GM18519 (cell line): ENCODE measurements at regions not wholly inside any gene's neighbourhood (a gene's known extent, or its start where the extent isn't known, plus 50 kb on each side); places are given as distances from the start of the nearest gene placed in this dataset.

Source experiments
- ATAC-seq: cut with Tn5 transposase; IDR thresholded peaks from one replicate; pipeline ENCODE4 v1.9.1; 2021; ENCODE audit warnings: mild to moderate bottlenecking, moderate library complexity; ENCODE audit not compliant: unreplicated experiment, low FRiP score

GRCh38 chr20:52747845-52748284 lies 224.3 kb upstream of the TSHZ2 start:
- ATAC-seq: no peak

- ATAC-seq: no peak
These were observed 225.4 kb upstream of the TSHZ2 start for GRCh38 chr20:52746770-52747169.

GRCh38 chr20:52746190-52746589 lies 226.0 kb upstream of the TSHZ2 start:
- no peak for ATAC-seq

GRCh38 chr20:52744441-52744840 lies 227.7 kb upstream of the TSHZ2 start:
- ATAC-seq: no peak

- ATAC-seq: no peak
These were observed 234.1 kb upstream of the TSHZ2 start for GRCh38 chr20:52738081-52738480.

GRCh38 chr20:52736507-52736906 lies 235.7 kb upstream of the TSHZ2 start:
- ATAC-seq: no peak

GRCh38 chr20:52731093-52731492 lies 241.1 kb upstream of the TSHZ2 start:
- ATAC-seq: no peak

- no peak for ATAC-seq
These were observed 244.3 kb upstream of the TSHZ2 start for GRCh38 chr20:52727740-52728456.

GRCh38 chr20:52724541-52724940 lies 247.6 kb upstream of the TSHZ2 start:
- ATAC-seq: no peak

- no peak for ATAC-seq
These were observed 249.1 kb upstream of the TSHZ2 start for GRCh38 chr20:52722926-52723688.

GRCh38 chr20:52708137-52708536 lies 264.0 kb upstream of the TSHZ2 start:
- no peak for ATAC-seq

- no peak for ATAC-seq
These were observed 267.6 kb upstream of the TSHZ2 start for GRCh38 chr20:52704553-52704952.

GRCh38 chr20:52688345-52688744 lies 283.8 kb upstream of the TSHZ2 start:
- no peak for ATAC-seq

GRCh38 chr20:52684905-52685304 lies 287.3 kb upstream of the TSHZ2 start:
- ATAC-seq: no peak

- ATAC-seq: no peak
These were observed 288.0 kb upstream of the TSHZ2 start for GRCh38 chr20:52684176-52684575.

- ATAC-seq: no peak
These were observed 288.4 kb upstream of the TSHZ2 start for GRCh38 chr20:52683761-52684160.

- no peak for ATAC-seq
These were observed 289.9 kb upstream of the TSHZ2 start for GRCh38 chr20:52682237-52682636.

- ATAC-seq: no peak
These were observed 290.9 kb upstream of the TSHZ2 start for GRCh38 chr20:52681288-52681687.

GRCh38 chr20:52677216-52677615 lies 294.9 kb upstream of the TSHZ2 start:
- no peak for ATAC-seq

GRCh38 chr20:52676283-52676995 lies 295.7 kb upstream of the TSHZ2 start:
- no peak for ATAC-seq

GRCh38 chr20:52675375-52675774 lies 296.8 kb upstream of the TSHZ2 start:
- no peak for ATAC-seq
